ENCODE measurements at regions not wholly inside any gene's neighbourhood (a gene's known extent, or its start where the extent isn't known, plus 50 kb on each side); places are given as distances from the start of the nearest gene placed in this dataset.

DNA sequence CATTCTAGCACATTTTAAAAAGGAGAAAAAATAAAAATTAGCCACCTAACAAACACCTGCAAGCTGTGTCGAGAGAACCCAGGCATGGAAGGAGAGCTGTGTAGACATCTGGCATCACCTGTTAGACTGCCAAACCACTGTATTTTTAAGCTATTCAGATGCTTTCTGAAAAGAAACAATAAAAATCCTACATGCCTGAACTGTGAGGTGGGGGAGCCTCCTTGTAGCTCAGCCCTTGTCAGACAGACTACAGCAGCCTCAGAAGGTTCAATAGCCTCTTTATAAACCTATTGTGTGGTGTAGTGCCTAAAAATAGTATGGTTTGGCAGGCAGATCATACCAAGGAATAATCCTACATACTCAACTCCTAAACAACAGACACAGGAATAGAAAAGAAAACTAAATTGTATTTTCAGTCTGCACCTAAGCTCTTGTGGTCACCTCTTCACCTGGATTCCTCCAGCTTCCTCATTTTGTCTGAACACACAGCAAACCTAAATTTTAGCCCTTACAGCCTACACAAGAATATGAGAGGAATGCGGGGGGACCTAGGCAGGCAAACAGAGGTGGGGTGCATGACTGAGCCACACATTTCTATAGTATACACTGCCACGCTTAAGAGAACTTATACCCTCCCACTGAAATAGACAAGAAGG lies 67.0 kb downstream of the SIPA1L2 start:
- TF ChIP-seq GATA2 (IDR thresholded peaks at IDR 0.05; ENCODE audit: low read depth, low read length) (no peak), GATA3 (IDR thresholded peaks at IDR 0.05; ENCODE audit: low read depth, low read length) (no peak)

DNA sequence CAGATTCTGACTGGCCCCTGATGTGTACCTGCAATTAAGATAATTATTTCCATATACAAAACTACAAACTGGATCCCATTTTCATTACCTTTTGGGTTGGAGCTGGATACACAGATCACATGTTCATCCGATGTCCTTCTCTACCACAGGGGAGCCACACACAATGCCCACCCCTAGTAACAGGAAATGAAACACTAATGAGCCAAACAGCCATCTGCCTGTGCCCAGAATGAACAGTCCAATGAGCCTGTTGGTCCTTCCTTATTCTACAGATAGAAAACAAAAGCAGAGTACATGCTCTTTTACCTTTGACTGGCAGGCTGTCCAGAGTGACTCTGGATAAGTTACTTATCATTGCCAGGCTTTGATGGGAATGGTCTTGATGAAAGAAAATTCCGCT lies 68.6 kb downstream of the SIPA1L2 start:
- no peak for TF ChIP-seq GATA2 (IDR thresholded peaks at IDR 0.05; ENCODE audit: low read depth, low read length)
- no peak for TF ChIP-seq GATA3 (IDR thresholded peaks at IDR 0.05; ENCODE audit: low read depth, low read length)

DNA sequence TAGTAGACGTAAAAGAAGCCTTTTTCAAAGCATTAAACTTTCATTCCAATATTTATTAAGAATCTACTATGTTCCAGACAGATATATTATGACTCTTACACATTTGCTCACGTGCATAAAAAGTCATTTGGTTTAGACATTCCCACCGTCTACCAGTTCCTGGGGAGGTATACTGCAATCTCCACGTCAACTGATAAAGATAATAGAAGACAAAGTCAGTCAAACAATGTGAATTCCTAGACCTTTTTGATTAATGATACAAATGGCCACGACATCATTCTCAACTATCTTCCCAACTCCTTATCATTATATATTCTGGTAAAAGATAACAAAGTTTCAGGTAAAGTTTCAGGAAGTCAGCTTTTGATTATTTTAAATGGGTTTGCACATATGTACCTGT lies 69.0 kb downstream of the SIPA1L2 start:
- TF ChIP-seq GATA3 (IDR thresholded peaks at IDR 0.05; ENCODE audit: low read depth, low read length), result no peak
- TF ChIP-seq GATA2 (IDR thresholded peaks at IDR 0.05; ENCODE audit: low read depth, low read length), result no peak

DNA sequence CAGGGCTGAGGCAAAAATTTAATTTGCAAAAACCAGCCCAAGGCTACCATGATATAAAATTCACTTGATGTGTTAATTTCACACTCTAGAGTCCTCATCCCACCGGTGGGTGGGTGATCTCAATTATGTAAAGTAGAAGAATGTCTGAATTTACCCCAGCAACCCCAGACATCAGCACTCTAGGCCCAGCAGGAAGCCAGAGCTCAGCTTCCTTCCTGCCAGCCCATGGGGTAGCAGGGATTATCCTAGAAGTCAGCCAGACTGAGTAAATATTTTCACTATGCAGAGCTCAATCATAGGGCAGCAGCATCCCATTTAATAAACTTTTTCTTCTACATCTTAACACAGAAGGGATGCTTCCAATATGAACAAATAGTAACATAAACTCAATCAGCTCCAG lies 71.0 kb downstream of the SIPA1L2 start:
- TF ChIP-seq GATA3 (IDR thresholded peaks at IDR 0.05; ENCODE audit: low read depth, low read length), result no peak
- TF ChIP-seq GATA2 (IDR thresholded peaks at IDR 0.05; ENCODE audit: low read depth, low read length), result no peak

DNA sequence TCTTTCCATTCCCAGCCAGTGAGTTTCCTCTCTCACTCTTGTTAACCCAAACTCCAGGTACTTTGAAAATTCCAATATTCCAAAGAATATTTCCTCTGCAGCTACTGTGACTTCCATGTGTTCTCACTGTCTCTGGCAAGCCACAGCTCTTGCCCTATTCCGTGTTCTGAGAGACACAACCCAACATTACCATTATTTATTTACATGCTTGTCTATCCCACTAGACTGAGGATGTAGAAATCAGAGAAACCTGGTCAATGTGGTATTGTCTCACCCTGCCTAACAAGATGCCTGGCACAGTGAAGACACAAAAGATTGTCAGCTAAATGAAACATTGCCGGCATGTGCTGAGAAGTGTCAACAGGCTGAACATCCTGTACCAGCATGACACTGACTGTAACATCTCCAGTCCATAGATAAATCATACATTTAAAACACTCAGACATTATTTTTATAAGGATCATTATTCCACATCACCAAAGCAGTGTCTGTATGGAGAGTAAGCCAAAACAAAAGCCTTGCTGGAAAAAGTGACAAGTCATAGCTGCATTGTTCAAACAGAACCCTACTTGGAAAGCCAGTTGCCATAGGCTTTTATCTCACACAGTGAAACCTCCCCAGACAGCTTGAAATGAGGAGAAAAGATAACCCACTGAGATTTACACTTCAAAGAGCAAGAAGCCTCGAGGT lies 72.3 kb downstream of the SIPA1L2 start:
- no peak for TF ChIP-seq GATA2 (IDR thresholded peaks at IDR 0.05; ENCODE audit: low read depth, low read length)
- TF ChIP-seq GATA3 (IDR thresholded peaks at IDR 0.05; ENCODE audit: low read depth, low read length), result no peak

DNA sequence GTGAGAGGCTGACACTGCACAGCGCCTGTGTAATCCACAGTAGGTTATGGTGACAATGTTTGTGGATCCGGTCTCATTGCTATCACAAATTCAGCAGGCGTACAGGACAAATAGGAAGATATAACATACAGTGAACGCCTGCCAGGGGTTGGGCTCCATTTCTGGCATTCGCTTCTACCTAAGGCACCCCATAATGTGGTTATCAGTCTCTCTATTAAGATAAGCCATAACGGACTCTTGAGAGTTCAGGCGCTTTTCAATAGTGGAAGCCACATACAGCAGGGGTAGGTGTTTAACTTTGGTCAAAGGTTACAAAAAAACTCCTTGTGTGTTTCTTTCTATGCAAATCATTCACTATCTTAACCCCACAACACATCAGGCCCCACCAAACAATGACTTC lies 72.8 kb downstream of the SIPA1L2 start:
- TF ChIP-seq GATA3 (IDR thresholded peaks at IDR 0.05; ENCODE audit: low read depth, low read length) (no peak), GATA2 (IDR thresholded peaks at IDR 0.05; ENCODE audit: low read depth, low read length) (no peak; the same call in 1 of the 2 replicates)

DNA sequence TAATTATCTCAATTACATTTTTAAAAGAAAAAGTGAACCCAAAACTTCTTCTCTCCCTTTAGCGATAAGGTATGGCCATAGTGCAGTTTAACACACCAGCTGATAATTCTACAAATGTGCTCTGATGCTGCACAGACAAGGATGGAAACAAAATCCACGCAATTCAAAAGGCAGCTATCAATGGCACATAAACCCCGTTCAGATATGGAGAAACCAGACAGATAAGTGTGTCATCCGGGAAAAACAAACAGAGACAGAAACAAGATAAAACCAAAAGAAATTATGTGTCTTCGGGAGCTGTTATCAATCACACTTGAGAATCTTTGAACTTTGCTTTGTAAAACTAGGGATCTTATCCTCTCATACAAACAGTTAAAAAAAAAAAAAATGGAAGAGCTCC lies 73.6 kb downstream of the SIPA1L2 start:
- TF ChIP-seq GATA3 (IDR thresholded peaks at IDR 0.05; ENCODE audit: low read depth, low read length), result no peak
- TF ChIP-seq GATA2 (IDR thresholded peaks at IDR 0.05; ENCODE audit: low read depth, low read length), result no peak

DNA sequence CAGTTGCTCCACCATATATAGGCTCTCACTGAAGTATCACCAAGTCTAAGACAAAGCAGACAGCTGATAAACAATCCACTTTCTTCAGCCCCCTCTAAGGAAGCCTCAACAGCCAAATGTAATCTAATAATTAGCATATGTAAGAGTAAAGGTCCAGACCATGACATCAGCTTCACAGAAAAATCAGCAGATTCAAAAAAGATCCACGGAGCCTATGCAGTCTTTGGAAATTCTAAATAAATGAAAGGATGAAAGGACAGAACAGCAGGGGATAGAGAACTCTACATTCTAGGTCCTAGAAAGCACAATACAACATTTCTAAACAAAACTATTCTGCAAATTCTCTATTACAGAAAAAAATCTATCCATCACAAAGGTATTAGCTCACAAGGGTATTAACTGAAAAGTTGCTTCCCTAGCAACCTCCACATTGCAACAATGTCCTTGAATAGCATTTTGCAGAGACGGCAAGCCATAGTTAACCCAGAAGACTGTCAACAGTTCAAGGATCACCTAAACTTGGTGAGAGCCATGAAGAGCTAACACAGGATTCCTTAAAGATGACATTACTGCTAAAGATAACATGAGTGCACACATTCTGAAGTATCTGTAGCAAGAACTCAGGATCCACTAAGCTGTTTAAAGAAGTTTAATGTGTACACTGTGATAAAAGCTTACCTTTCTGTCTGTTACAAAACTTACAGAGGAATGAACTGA lies 74.3 kb downstream of the SIPA1L2 start:
- no peak for TF ChIP-seq GATA3 (IDR thresholded peaks at IDR 0.05; ENCODE audit: low read depth, low read length)
- no peak for TF ChIP-seq GATA2 (IDR thresholded peaks at IDR 0.05; ENCODE audit: low read depth, low read length)

DNA sequence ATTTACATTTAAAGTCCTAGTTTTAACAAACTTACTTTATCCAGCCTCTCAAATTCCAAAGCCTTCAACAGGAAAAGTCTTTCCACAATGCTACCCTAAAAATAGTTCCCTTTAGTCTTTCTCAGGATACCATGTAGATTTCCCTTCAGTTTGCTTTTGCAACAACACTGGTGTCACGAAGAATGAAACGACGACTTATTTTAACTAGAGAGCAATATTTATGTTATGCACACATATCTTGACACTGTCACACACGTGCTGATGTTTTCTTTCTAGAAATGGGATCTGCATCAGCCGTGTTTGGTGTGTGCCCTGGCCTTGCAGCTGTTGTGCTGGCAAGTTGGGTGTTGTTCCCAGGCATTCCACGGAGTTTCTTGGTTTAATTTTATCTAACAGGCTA lies 75.5 kb downstream of the SIPA1L2 start:
- TF ChIP-seq GATA2 (IDR thresholded peaks at IDR 0.05; ENCODE audit: low read depth, low read length), result no peak
- no peak for TF ChIP-seq GATA3 (IDR thresholded peaks at IDR 0.05; ENCODE audit: low read depth, low read length)

DNA sequence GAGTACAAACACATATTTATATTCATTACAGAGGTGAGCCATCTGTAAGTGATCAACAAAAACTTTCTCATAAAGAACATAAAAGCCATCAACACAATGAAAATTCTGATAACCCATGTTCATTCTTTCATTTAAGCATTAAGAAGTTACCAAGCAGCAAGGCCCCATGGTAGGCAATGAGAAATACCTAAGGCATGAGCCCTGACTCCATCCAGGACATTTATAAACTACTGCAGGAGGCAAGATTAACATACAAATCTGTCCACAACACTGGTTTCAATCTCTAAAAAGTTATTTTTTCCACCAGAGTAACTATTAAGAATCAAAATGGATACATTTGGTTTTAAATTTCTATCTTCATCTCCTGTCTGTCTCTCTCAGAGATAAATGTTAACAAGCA lies 76.1 kb downstream of the SIPA1L2 start:
- TF ChIP-seq GATA3 (IDR thresholded peaks at IDR 0.05; ENCODE audit: low read depth, low read length) (no peak), GATA2 (IDR thresholded peaks at IDR 0.05; ENCODE audit: low read depth, low read length) (no peak)

DNA sequence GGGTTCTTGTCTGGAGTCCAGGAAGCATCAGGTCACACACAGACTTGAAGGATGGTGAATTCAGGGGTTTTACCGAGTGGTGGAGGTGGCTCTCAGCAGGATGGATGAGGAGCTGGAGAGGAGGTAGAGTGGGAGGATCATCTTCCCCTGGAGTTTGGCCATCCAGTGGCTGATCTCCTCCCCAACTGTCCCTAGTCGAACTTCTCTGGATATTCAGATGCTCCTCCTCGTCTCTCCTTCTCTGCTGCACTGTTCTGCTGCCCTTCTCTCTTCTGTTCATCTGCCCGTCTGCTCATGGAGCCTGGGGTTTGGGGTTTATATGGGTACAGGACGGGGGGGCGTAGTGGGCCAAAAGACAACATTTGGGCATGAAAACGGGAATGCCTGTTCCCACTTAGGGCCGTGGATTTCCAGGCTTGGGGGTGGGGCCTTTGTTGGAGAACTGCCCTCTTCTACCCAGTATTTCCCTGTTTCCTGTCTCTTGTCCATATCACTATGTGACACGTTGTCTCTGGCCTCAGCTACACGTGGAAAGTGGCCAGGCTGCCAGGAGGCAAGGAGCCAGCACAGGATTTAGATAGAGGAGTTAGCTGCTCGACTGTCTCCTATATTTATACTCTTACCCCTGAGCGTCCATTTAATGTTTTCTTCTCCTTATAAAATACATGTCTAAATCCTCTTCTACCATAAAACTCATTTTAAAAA lies 76.7 kb downstream of the SIPA1L2 start:
- no peak for TF ChIP-seq GATA2 (IDR thresholded peaks at IDR 0.05; ENCODE audit: low read depth, low read length)
- no peak for TF ChIP-seq GATA3 (IDR thresholded peaks at IDR 0.05; ENCODE audit: low read depth, low read length)

DNA sequence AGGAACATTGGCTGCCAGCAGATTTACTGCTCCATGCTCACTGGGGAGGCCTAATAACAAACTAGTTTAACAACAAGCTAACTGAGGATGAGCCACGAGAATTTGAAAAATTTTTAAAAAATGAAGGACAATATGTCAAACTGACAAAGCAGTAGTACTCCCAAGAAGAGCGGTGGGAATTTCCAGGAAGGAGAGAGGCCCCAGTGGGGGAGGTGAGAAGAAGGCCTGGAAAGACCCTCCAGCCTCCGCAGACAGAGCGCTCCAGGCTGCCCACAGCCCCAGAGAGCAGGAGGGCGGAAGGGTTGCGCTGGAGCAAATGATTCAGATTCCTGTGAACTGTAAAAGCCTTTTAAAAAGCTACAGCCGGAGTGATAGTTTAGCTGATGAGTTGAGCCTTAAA lies 78.5 kb downstream of the SIPA1L2 start:
- TF ChIP-seq GATA3 (IDR thresholded peaks at IDR 0.05; ENCODE audit: low read depth, low read length) (no peak), GATA2 (IDR thresholded peaks at IDR 0.05; ENCODE audit: low read depth, low read length) (no peak)

DNA sequence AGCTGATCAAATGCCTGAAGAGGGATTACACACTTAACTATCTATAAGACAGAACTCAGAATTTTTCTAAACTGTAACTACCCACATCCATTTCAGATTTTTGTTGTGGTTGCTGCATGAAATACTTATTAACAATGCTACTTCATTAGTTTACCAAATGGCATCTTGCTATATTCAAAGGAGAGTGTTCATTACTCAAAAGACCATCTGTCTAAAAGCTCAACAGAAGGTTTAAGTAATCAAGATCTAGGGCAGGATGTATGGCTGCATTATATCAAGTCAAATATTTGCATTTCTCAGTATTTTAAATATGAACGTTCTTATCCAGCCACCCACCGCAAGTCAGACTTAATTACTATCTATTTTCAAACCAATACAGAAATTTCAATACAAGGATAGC lies 79.9 kb downstream of the SIPA1L2 start:
- TF ChIP-seq GATA3 (IDR thresholded peaks at IDR 0.05; ENCODE audit: low read depth, low read length) (no peak), GATA2 (IDR thresholded peaks at IDR 0.05; ENCODE audit: low read depth, low read length) (no peak)

DNA sequence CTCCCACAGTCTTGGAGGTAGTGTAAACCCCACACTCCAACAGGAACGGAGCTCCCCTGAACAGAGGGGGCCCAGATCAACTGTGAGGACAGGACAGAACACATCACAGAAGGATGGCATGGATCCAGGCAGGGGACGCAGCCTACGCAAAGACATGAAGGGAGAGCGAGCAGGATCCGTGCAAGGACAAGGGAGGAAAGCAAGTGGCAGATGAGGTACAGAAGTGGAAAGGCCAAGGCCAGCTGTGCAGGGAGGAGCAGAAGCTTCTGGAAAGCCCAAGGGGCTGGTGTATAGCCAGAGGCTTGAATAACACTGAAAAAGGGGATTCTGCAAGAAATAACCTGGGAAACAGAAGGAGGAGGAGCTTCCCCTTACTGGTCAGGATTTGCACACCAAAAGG lies 81.2 kb downstream of the SIPA1L2 start:
- TF ChIP-seq GATA3 (IDR thresholded peaks at IDR 0.05; ENCODE audit: low read depth, low read length) (no peak), GATA2 (IDR thresholded peaks at IDR 0.05; ENCODE audit: low read depth, low read length) (no peak)

Measured in SH-SY5Y (cell line).